Activated T-helper 1 cell treated with Interleukin-2 at 50 U/mL for 16 hours (primary cell): ENCODE measurements at regions not wholly inside any gene's neighbourhood (a gene's known extent, or its start where the extent isn't known, plus 50 kb on each side); places are given as distances from the start of the nearest gene placed in this dataset.

Source experiments
- DNase-seq: peaks from one replicate; pipeline ENCODE4 v3.0.0-alpha.2; 2020; ENCODE audit warnings: low read depth

- no peak for DNase-seq
These were observed 292.2 kb upstream of the RAG2 start for GRCh38 chr11:36890121-36890679.

GRCh38 chr11:36885154-36885553, 287.1 kb upstream of the RAG2 start:
- no peak for DNase-seq

GRCh38 chr11:36878737-36879136, 280.7 kb upstream of the RAG2 start:
- DNase-seq = no peak

GRCh38 chr11:36877149-36877548, 279.1 kb upstream of the RAG2 start:
- DNase-seq = no peak

- DNase-seq = no peak
These were observed 278.2 kb upstream of the RAG2 start for GRCh38 chr11:36876266-36876665.

- DNase-seq = no peak
These were observed 276.3 kb upstream of the RAG2 start for GRCh38 chr11:36874291-36874690.

GRCh38 chr11:36870361-36870760, 272.3 kb upstream of the RAG2 start:
- DNase-seq = no peak

- DNase-seq = no peak
These were observed 270.3 kb upstream of the RAG2 start for GRCh38 chr11:36868380-36868779.

- no peak for DNase-seq
These were observed 267.8 kb upstream of the RAG2 start for GRCh38 chr11:36865846-36866245.

GRCh38 chr11:36854875-36855274, 256.8 kb upstream of the RAG2 start:
- DNase-seq = no peak

GRCh38 chr11:36848660-36849059, 250.6 kb upstream of the RAG2 start:
- no peak for DNase-seq

GRCh38 chr11:36840378-36840777, 242.3 kb upstream of the RAG2 start:
- no peak for DNase-seq

- no peak for DNase-seq
These were observed 239.9 kb upstream of the RAG2 start for GRCh38 chr11:36837831-36838437.

GRCh38 chr11:36825251-36825650, 227.2 kb upstream of the RAG2 start:
- DNase-seq = no peak

GRCh38 chr11:36824349-36824748, 226.3 kb upstream of the RAG2 start:
- DNase-seq = no peak

GRCh38 chr11:36822829-36823228, 224.8 kb upstream of the RAG2 start:
- no peak for DNase-seq

- DNase-seq = no peak
These were observed 220.4 kb upstream of the RAG2 start for GRCh38 chr11:36818410-36818809.

GRCh38 chr11:36817336-36817965, 219.4 kb upstream of the RAG2 start:
- DNase-seq = no peak

- DNase-seq = no peak
These were observed 211.3 kb upstream of the RAG2 start for GRCh38 chr11:36809303-36809702.

GRCh38 chr11:36807871-36808270, 209.8 kb upstream of the RAG2 start:
- no peak for DNase-seq

GRCh38 chr11:36803084-36803483, 205.0 kb upstream of the RAG2 start:
- no peak for DNase-seq

GRCh38 chr11:36792996-36793914, 195.2 kb upstream of the RAG2 start:
- DNase-seq = no peak

- DNase-seq = no peak
These were observed 193.9 kb upstream of the RAG2 start for GRCh38 chr11:36791957-36792356.
